GM23338 (cell line): ENCODE measurements at regions not wholly inside any gene's neighbourhood (a gene's known extent, or its start where the extent isn't known, plus 50 kb on each side); places are given as distances from the start of the nearest gene placed in this dataset.

ENCODE experiments used
- CREB1 ChIP-seq: fragments of 250-450 bp; sonication (Bioruptor Pico); IDR thresholded peaks from 2 replicates; pipeline ENCODE4 v1.5.0; 2020; ENCODE audit warnings: low read depth, mild to moderate bottlenecking, moderate library complexity
- EZH2 ChIP-seq: fragments of 200-600 bp; sonication (generic); IDR thresholded peaks from one replicate; pipeline ENCODE4 v1.8.0; 2017; ENCODE audit warnings: antibody characterized with exemption, mild to moderate bottlenecking, low read depth; ENCODE audit not compliant: unreplicated experiment
- EZH2phosphoT487 ChIP-seq: fragments of 200-600 bp; sonication (generic); IDR thresholded peaks from one replicate; pipeline ENCODE4 v1.8.1; 2018; ENCODE audit warnings: antibody characterized with exemption; ENCODE audit not compliant: unreplicated experiment
- JUNB ChIP-seq: IDR thresholded peaks from one replicate; pipeline ENCODE4 v1.6.1; 2016; ENCODE audit warnings: antibody characterized with exemption; ENCODE audit not compliant: unreplicated experiment
- NANOG ChIP-seq: IDR thresholded peaks from 2 replicates; pipeline ENCODE4 v1.6.1; 2016; ENCODE audit warnings: antibody characterized with exemption, borderline replicate concordance
- POLR2AphosphoS5 ChIP-seq: IDR thresholded peaks from 2 replicates; pipeline ENCODE4 v1.6.1; 2016; ENCODE audit warnings: antibody characterized with exemption, low read depth
- REST ChIP-seq: IDR thresholded peaks from one replicate; pipeline ENCODE4 v1.6.1; 2018; ENCODE audit warnings: antibody characterized with exemption; ENCODE audit not compliant: unreplicated experiment
- STAT1 ChIP-seq: IDR thresholded peaks from one replicate; pipeline ENCODE4 v1.6.1; 2016; ENCODE audit warnings: antibody characterized with exemption; ENCODE audit not compliant: unreplicated experiment
- ZNF114 ChIP-seq: fragments of 250-450 bp; sonication (Bioruptor Pico); IDR thresholded peaks from 2 replicates; pipeline ENCODE4 v1.5.0; 2020; ENCODE audit warnings: mild to moderate bottlenecking, moderate library complexity
- ZNF331 ChIP-seq: fragments of 250-450 bp; sonication (Bioruptor Pico); IDR thresholded peaks from 2 replicates; pipeline ENCODE4 v1.5.0; 2020; ENCODE audit warnings: low read depth, mild to moderate bottlenecking, moderate library complexity
- TF ChIP-seq, protein P1 (sequence below), 2 experiments: fragments of 200-600 bp in 1 of 2; sonication (generic) in 1 of 2; conservative IDR thresholded peaks; 2 replicates each; pipeline versions ENCODE4 v1.5.1 to v1.6.1; 2016 to 2017; ENCODE audit warnings: antibody characterized with exemption in 2 of 2, low read depth in 2 of 2, mild to moderate bottlenecking in 2 of 2, moderate library complexity in 1 of 2
- TF ChIP-seq, protein P2 (sequence below): IDR thresholded peaks from 2 replicates; pipeline ENCODE4 v1.6.1; 2016; ENCODE audit warnings: antibody characterized with exemption

DNA sequence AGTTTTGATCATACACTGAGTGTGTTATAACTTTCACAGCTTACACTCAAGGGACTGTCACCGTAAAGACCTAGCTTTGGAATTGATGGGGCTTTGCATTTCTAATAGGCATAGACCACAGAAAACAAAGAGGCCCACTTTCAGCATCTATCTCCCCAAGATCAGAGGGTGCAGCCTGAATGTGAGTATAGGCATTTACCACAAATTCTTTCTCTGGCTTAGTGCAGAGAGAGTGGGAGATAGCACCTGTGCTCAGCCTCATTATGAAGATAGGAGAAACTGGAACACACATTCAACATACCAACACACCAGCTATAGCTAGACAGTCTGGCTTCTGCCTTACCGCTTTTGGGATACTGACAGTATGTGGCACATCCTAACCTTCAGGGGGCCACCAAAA lies 783.4 kb upstream of the GRAMD2B start:
- no peak for TF ChIP-seq EZH2
- TF ChIP-seq, protein P1, sequence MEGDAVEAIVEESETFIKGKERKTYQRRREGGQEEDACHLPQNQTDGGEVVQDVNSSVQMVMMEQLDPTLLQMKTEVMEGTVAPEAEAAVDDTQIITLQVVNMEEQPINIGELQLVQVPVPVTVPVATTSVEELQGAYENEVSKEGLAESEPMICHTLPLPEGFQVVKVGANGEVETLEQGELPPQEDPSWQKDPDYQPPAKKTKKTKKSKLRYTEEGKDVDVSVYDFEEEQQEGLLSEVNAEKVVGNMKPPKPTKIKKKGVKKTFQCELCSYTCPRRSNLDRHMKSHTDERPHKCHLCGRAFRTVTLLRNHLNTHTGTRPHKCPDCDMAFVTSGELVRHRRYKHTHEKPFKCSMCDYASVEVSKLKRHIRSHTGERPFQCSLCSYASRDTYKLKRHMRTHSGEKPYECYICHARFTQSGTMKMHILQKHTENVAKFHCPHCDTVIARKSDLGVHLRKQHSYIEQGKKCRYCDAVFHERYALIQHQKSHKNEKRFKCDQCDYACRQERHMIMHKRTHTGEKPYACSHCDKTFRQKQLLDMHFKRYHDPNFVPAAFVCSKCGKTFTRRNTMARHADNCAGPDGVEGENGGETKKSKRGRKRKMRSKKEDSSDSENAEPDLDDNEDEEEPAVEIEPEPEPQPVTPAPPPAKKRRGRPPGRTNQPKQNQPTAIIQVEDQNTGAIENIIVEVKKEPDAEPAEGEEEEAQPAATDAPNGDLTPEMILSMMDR (conservative IDR thresholded peaks at IDR 0.05; ENCODE audit: low read depth in 2 of 2) = no peak
- TF ChIP-seq REST = no peak
- TF ChIP-seq, protein P2, sequence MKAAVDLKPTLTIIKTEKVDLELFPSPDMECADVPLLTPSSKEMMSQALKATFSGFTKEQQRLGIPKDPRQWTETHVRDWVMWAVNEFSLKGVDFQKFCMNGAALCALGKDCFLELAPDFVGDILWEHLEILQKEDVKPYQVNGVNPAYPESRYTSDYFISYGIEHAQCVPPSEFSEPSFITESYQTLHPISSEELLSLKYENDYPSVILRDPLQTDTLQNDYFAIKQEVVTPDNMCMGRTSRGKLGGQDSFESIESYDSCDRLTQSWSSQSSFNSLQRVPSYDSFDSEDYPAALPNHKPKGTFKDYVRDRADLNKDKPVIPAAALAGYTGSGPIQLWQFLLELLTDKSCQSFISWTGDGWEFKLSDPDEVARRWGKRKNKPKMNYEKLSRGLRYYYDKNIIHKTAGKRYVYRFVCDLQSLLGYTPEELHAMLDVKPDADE = no peak
- no peak for TF ChIP-seq ZNF331
- TF ChIP-seq POLR2AphosphoS5 = no peak
- no peak for TF ChIP-seq EZH2phosphoT487
- TF ChIP-seq JUNB = no peak
- TF ChIP-seq CREB1 = no peak
- TF ChIP-seq NANOG = no peak
- no peak for TF ChIP-seq ZNF114
- no peak for TF ChIP-seq STAT1
